Lower leg skin (tissue), 3 donors: ENCODE measurements at regions not wholly inside any gene's neighbourhood (a gene's known extent, or its start where the extent isn't known, plus 50 kb on each side); places are given as distances from the start of the nearest gene placed in this dataset.

ENCODE experiments used
- POLR2A ChIP-seq, 2 donors: fragments of 450-650 bp; IDR thresholded peaks; one replicate each; pipeline ENCODE4 v1.6.1; 2016 to 2017; ENCODE audit warnings: antibody characterized with exemption in 2 of 2, mild to moderate bottlenecking in 1 of 2, moderate library complexity in 1 of 2
- TF ChIP-seq, protein P1 (sequence below), 3 donors: fragments of 450-650 bp; IDR thresholded peaks; one replicate each; pipeline ENCODE4 v1.5.1; 2016; ENCODE audit warnings: antibody characterized with exemption in 3 of 3, mild to moderate bottlenecking in 3 of 3, moderate library complexity in 2 of 3

DNA sequence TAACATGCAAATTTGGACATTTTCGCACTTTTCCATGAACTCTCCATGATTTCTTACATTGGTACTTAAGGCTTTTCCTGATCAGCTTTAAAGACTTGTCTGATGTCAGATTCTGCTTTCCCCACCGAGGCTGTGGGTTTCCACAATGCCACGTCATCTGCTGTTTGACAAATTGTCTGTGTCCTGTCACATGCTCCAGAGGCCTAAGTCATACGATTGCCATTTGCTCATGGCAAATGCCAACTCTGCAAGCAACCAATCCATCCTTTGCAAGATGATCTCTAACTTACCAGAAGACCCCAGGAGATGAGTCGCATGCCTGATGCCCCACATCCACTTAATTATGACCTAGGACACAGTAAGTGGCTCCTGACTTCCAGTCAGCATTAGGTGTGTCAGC lies 556.5 kb downstream of the BMP2 start:
- TF ChIP-seq, protein P1, sequence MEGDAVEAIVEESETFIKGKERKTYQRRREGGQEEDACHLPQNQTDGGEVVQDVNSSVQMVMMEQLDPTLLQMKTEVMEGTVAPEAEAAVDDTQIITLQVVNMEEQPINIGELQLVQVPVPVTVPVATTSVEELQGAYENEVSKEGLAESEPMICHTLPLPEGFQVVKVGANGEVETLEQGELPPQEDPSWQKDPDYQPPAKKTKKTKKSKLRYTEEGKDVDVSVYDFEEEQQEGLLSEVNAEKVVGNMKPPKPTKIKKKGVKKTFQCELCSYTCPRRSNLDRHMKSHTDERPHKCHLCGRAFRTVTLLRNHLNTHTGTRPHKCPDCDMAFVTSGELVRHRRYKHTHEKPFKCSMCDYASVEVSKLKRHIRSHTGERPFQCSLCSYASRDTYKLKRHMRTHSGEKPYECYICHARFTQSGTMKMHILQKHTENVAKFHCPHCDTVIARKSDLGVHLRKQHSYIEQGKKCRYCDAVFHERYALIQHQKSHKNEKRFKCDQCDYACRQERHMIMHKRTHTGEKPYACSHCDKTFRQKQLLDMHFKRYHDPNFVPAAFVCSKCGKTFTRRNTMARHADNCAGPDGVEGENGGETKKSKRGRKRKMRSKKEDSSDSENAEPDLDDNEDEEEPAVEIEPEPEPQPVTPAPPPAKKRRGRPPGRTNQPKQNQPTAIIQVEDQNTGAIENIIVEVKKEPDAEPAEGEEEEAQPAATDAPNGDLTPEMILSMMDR (IDR thresholded peaks at IDR 0.05) = no peak
- TF ChIP-seq POLR2A (IDR thresholded peaks at IDR 0.05) = no peak
